ENCODE measurements at regions not wholly inside any gene's neighbourhood (a gene's known extent, or its start where the extent isn't known, plus 50 kb on each side); places are given as distances from the start of the nearest gene placed in this dataset.

DNA sequence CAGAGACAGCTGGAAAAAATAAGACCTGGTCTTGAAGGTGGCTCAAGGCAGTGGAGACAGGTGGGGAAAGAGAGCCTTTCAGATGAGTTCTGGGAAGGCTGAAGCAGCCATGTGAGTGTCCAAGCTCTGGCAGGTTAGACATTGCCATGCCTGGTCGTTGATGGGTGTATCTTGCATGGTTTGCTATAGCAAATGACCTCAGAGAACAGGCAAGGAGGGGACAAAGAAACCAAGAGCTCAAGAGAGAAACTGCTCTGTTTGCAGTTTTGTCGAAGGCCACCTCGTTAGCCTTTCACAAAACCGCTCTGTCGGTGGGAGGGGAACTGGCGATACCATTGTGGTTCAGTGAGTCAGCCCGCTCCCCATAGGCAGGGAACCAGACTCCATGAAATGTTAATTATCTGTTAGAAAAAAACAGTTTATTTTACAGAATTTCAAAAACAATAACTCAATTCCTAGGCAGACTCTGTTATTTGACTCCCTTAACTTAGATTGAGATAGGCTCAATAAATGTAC lies 82.8 kb upstream of the ARGLU1 start:
- TF ChIP-seq FOSL1 (IDR thresholded peaks at IDR 0.05; ENCODE audit: low read depth) (no peak), ELF1 (IDR thresholded peaks at IDR 0.05; ENCODE audit: borderline replicate concordance, low read depth) (no peak), YY1 (IDR thresholded peaks at IDR 0.05; ENCODE audit: extremely low read depth, insufficient replicate concordance, low read depth, low read length) (no peak), POLR2AphosphoS5 (IDR thresholded peaks at IDR 0.05; ENCODE audit: low read depth, low read length) (no peak), ZNF274 (IDR thresholded peaks at IDR 0.05; ENCODE audit: low read depth, low read length) (no peak), REST (IDR thresholded peaks at IDR 0.05; ENCODE audit: low read depth) (no peak), CBX3 (IDR thresholded peaks at IDR 0.05; ENCODE audit: low read depth) (no peak), POLR2A (IDR thresholded peaks at IDR 0.05; ENCODE audit: borderline replicate concordance, extremely low read depth, insufficient read depth, insufficient read length) (no peak), EZH2phosphoT487 (IDR thresholded peaks at IDR 0.05; ENCODE audit: borderline replicate concordance) (no peak), SIN3A (IDR thresholded peaks at IDR 0.05; ENCODE audit: low read depth) (no peak), EGR1 (IDR thresholded peaks at IDR 0.05; ENCODE audit: low read depth) (no peak), RAD21 (IDR thresholded peaks at IDR 0.05; ENCODE audit: low read depth) (no peak), SP1 (IDR thresholded peaks at IDR 0.05; ENCODE audit: low read depth) (no peak), ZFX (IDR thresholded peaks at IDR 0.05) (no peak), TCF7L2 (IDR thresholded peaks at IDR 0.05; ENCODE audit: borderline replicate concordance, extremely low read depth, insufficient read depth, insufficient read length) (no peak), CEBPB (IDR thresholded peaks at IDR 0.05; ENCODE audit: low read depth) (no peak), ATF3 (IDR thresholded peaks at IDR 0.05) (no peak), EZH2 (IDR thresholded peaks at IDR 0.05) (no peak)
- TF ChIP-seq, protein P1, sequence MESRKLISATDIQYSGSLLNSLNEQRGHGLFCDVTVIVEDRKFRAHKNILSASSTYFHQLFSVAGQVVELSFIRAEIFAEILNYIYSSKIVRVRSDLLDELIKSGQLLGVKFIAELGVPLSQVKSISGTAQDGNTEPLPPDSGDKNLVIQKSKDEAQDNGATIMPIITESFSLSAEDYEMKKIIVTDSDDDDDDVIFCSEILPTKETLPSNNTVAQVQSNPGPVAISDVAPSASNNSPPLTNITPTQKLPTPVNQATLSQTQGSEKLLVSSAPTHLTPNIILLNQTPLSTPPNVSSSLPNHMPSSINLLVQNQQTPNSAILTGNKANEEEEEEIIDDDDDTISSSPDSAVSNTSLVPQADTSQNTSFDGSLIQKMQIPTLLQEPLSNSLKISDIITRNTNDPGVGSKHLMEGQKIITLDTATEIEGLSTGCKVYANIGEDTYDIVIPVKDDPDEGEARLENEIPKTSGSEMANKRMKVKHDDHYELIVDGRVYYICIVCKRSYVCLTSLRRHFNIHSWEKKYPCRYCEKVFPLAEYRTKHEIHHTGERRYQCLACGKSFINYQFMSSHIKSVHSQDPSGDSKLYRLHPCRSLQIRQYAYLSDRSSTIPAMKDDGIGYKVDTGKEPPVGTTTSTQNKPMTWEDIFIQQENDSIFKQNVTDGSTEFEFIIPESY (IDR thresholded peaks at IDR 0.05; ENCODE audit: extremely low read depth, insufficient replicate concordance, low read length) = no peak
- TF ChIP-seq, protein P2, sequence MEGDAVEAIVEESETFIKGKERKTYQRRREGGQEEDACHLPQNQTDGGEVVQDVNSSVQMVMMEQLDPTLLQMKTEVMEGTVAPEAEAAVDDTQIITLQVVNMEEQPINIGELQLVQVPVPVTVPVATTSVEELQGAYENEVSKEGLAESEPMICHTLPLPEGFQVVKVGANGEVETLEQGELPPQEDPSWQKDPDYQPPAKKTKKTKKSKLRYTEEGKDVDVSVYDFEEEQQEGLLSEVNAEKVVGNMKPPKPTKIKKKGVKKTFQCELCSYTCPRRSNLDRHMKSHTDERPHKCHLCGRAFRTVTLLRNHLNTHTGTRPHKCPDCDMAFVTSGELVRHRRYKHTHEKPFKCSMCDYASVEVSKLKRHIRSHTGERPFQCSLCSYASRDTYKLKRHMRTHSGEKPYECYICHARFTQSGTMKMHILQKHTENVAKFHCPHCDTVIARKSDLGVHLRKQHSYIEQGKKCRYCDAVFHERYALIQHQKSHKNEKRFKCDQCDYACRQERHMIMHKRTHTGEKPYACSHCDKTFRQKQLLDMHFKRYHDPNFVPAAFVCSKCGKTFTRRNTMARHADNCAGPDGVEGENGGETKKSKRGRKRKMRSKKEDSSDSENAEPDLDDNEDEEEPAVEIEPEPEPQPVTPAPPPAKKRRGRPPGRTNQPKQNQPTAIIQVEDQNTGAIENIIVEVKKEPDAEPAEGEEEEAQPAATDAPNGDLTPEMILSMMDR (IDR thresholded peaks at IDR 0.05 in 2 of 3, conservative IDR thresholded peaks at IDR 0.05 in 1 of 3; ENCODE audit: borderline replicate concordance in 1 of 3, insufficient read depth in 1 of 3, low read depth in 2 of 3, low read length in 2 of 3) = no peak
- ChIA-PET POLR2A (no interaction called here), RAD21 (ENCODE audit: low non-redundant PET in 1 of 2, low total read pairs in 2 of 2, uncharacterized antibody in 2 of 2, unreplicated experiment in 2 of 2) (no interaction called here), CTCF (no interaction called here)
- H3K79me2 ChIP-seq (ENCODE audit: insufficient read depth, low read length) = no peaks in the 10 kb centered on the region
- BruUV-seq (replicated peaks) = no TSS peak
- H3K4me1 ChIP-seq (ENCODE audit: control insufficient read depth in 1 of 2, insufficient read depth in 2 of 2, low read length in 2 of 2) = no peaks in the 10 kb centered on the region
- no peaks in the 10 kb centered on the region for H4K20me1 ChIP-seq (ENCODE audit: insufficient read depth)
- no peak overlapping the region for H2AFZ ChIP-seq (ENCODE audit: low read depth, low read length, poor library complexity, severe bottlenecking)
- H3K9me3 ChIP-seq (ENCODE audit: control insufficient read depth in 1 of 2, insufficient read depth in 1 of 2, low read depth in 1 of 2, low read length in 2 of 2) = no peaks in the 10 kb centered on the region
- peaks cover 19% of the 10 kb centered on the region for H3K27me3 ChIP-seq (ENCODE audit: insufficient read depth, low read length)
- DNase-seq (ENCODE audit: low read depth, low spot score) (no peak), ATAC-seq (no peak)
- no peaks in the 10 kb centered on the region for H3K9me2 ChIP-seq (ENCODE audit: insufficient read depth)
- no peak overlapping the region for H3K9ac ChIP-seq (ENCODE audit: low read length)
- H3K27ac ChIP-seq (ENCODE audit: low read depth, low read length) = no peak overlapping the region
- H3K4me3 ChIP-seq (replicated peaks in 1 of 2; ENCODE audit: low read depth in 1 of 2, low read length in 2 of 2) = no peak overlapping the region
- intact Hi-C loops (cut with micrococcal nuclease) = no loop called here
- H3K4me2 ChIP-seq (ENCODE audit: low read length) = no peak overlapping the region
- no peaks in the 10 kb centered on the region for H3K36me3 ChIP-seq (ENCODE audit: control insufficient read depth in 1 of 2, insufficient read depth in 2 of 2, low read length in 2 of 2)
